ENCODE measurements at regions not wholly inside any gene's neighbourhood (a gene's known extent, or its start where the extent isn't known, plus 50 kb on each side); places are given as distances from the start of the nearest gene placed in this dataset.

GRCh38 chr16:35562919-35563318, 2103.5 kb downstream of the TP53TG3F start:
- Histone ChIP-seq H3K9me3 (no peaks in the 10 kb centered on the region), H3K4me1 (no peaks in the 10 kb centered on the region), H3K4me3 (no peak overlapping the region), H3K27ac (no peak overlapping the region), H3K36me3 (no peaks in the 10 kb centered on the region), H3K27me3 (no peaks in the 10 kb centered on the region)
- TF ChIP-seq, protein P1, sequence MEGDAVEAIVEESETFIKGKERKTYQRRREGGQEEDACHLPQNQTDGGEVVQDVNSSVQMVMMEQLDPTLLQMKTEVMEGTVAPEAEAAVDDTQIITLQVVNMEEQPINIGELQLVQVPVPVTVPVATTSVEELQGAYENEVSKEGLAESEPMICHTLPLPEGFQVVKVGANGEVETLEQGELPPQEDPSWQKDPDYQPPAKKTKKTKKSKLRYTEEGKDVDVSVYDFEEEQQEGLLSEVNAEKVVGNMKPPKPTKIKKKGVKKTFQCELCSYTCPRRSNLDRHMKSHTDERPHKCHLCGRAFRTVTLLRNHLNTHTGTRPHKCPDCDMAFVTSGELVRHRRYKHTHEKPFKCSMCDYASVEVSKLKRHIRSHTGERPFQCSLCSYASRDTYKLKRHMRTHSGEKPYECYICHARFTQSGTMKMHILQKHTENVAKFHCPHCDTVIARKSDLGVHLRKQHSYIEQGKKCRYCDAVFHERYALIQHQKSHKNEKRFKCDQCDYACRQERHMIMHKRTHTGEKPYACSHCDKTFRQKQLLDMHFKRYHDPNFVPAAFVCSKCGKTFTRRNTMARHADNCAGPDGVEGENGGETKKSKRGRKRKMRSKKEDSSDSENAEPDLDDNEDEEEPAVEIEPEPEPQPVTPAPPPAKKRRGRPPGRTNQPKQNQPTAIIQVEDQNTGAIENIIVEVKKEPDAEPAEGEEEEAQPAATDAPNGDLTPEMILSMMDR (IDR thresholded peaks at IDR 0.05 in 4 of 5, conservative IDR thresholded peaks at IDR 0.05 in 1 of 5) = no peak
- TF ChIP-seq POLR2A (IDR thresholded peaks at IDR 0.05) = no peak
- in situ Hi-C loops (cut with MboI; ENCODE audit: low sequenced_read_pairs in 4 of 4) = no loop called here
- no peak for DNase-seq
- intact Hi-C loops (cut with DNase I; ENCODE audit: low total_unique reads) = no loop called here
- ATAC-seq = no peak

- H3K27ac ChIP-seq = no peak overlapping the region
- H3K36me3 ChIP-seq = no peaks in the 10 kb centered on the region
- H3K4me1 ChIP-seq = no peaks in the 10 kb centered on the region
- no peaks in the 10 kb centered on the region for H3K9me3 ChIP-seq
- intact Hi-C loops (cut with DNase I; ENCODE audit: low total_unique reads) = no loop called here
- DNase-seq = no peak
- ATAC-seq = no peak
- no peak overlapping the region for H3K4me3 ChIP-seq
- H3K27me3 ChIP-seq = no peaks in the 10 kb centered on the region
- no peak for TF ChIP-seq POLR2A (IDR thresholded peaks at IDR 0.05)
- TF ChIP-seq, protein P1 (IDR thresholded peaks at IDR 0.05 in 4 of 5, conservative IDR thresholded peaks at IDR 0.05 in 1 of 5) = no peak
- in situ Hi-C loops (cut with MboI; ENCODE audit: low sequenced_read_pairs in 4 of 4) = no loop called here
Observed at GRCh38 chr16:35564148-35564547, 2104.7 kb downstream of the TP53TG3F start.

DNA sequence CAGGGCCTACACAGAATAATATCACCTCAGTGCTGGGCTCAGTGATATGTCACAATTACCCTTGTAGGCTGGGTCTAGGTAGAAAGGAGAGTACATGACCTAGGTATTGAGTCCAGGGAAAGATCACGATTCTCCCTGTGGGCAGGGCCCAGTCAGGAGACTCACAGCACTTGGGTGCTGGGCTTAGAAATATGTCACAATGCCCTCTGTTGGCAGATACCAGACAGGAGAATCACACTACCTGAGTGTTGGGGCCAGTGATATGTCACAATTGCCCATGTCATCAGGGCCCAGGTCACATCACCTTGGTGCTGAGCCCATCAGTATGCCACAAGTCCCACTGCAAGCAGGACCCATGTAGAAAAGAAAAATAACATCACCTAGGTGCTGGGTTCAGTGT, 2105.5 kb downstream of the TP53TG3F start:
- in situ Hi-C loops (cut with MboI; ENCODE audit: low sequenced_read_pairs in 4 of 4) (no loop called here), intact Hi-C loops (cut with DNase I; ENCODE audit: low total_unique reads) (no loop called here)
- Histone ChIP-seq H3K27ac (no peak overlapping the region), H3K4me1 (no peaks in the 10 kb centered on the region), H3K36me3 (no peaks in the 10 kb centered on the region), H3K9me3 (no peaks in the 10 kb centered on the region), H3K27me3 (no peaks in the 10 kb centered on the region), H3K4me3 (no peak overlapping the region)
- TF ChIP-seq POLR2A (IDR thresholded peaks at IDR 0.05) = no peak
- TF ChIP-seq, protein P1 (IDR thresholded peaks at IDR 0.05 in 4 of 5, conservative IDR thresholded peaks at IDR 0.05 in 1 of 5) = no peak
- DNase-seq (no peak), ATAC-seq (no peak)

GRCh38 chr16:35565626-35566025, 2106.2 kb downstream of the TP53TG3F start:
- H3K27me3 ChIP-seq = no peaks in the 10 kb centered on the region
- H3K9me3 ChIP-seq = no peaks in the 10 kb centered on the region
- H3K4me1 ChIP-seq = no peaks in the 10 kb centered on the region
- no peaks in the 10 kb centered on the region for H3K36me3 ChIP-seq
- ATAC-seq (no peak), DNase-seq (no peak)
- in situ Hi-C loops (cut with MboI; ENCODE audit: low sequenced_read_pairs in 4 of 4) = no loop called here
- H3K27ac ChIP-seq = no peak overlapping the region
- H3K4me3 ChIP-seq = no peak overlapping the region
- intact Hi-C loops (cut with DNase I; ENCODE audit: low total_unique reads) = no loop called here
- TF ChIP-seq, protein P1 (IDR thresholded peaks at IDR 0.05 in 4 of 5, conservative IDR thresholded peaks at IDR 0.05 in 1 of 5) = no peak
- no peak for TF ChIP-seq POLR2A (IDR thresholded peaks at IDR 0.05)

DNA sequence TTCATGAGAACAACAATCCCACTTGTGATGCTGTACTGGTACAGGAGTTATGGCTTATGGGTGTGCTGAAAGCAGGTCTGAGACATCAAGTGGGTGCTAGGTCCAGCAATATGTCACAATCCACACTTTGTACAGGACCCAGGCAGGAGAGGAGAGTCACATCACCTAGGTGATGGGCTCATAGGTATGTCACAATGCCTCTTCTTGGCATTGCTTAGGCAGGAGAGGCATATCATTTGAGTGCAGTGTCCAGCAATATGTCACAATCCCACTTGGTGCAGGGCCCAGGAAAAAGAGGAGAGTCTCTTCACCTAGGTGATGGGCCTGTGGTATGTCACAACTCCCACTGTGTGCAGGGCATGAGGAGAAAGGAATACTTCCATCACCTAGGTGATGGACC, 2110.0 kb downstream of the TP53TG3F start:
- no peak for ATAC-seq
- Histone ChIP-seq H3K4me1 (no peaks in the 10 kb centered on the region), H3K27ac (no peak overlapping the region), H3K27me3 (no peaks in the 10 kb centered on the region), H3K36me3 (no peaks in the 10 kb centered on the region), H3K9me3 (no peaks in the 10 kb centered on the region), H3K4me3 (no peak overlapping the region)
- in situ Hi-C loops (cut with MboI; ENCODE audit: low sequenced_read_pairs in 4 of 4) (no loop called here), intact Hi-C loops (cut with DNase I; ENCODE audit: low total_unique reads) (no loop called here)
- no peak for DNase-seq
- TF ChIP-seq, protein P1 (IDR thresholded peaks at IDR 0.05 in 4 of 5, conservative IDR thresholded peaks at IDR 0.05 in 1 of 5) = no peak

All from gastrocnemius medialis (tissue), 4 donors.